HL-60 (cell line): ENCODE measurements at regions not wholly inside any gene's neighbourhood (a gene's known extent, or its start where the extent isn't known, plus 50 kb on each side); places are given as distances from the start of the nearest gene placed in this dataset.

Experiments used
- POLR2AphosphoS5 ChIP-seq: IDR thresholded peaks from 2 replicates; pipeline ENCODE4 v1.6.1; 2012; ENCODE audit warnings: low read depth
- TF ChIP-seq, protein P1 (sequence below): IDR thresholded peaks from one replicate; pipeline ENCODE4 v1.5.1; 2011; ENCODE audit warnings: low read length, control low read depth, inconsistent platforms; ENCODE audit not compliant: insufficient read depth

DNA sequence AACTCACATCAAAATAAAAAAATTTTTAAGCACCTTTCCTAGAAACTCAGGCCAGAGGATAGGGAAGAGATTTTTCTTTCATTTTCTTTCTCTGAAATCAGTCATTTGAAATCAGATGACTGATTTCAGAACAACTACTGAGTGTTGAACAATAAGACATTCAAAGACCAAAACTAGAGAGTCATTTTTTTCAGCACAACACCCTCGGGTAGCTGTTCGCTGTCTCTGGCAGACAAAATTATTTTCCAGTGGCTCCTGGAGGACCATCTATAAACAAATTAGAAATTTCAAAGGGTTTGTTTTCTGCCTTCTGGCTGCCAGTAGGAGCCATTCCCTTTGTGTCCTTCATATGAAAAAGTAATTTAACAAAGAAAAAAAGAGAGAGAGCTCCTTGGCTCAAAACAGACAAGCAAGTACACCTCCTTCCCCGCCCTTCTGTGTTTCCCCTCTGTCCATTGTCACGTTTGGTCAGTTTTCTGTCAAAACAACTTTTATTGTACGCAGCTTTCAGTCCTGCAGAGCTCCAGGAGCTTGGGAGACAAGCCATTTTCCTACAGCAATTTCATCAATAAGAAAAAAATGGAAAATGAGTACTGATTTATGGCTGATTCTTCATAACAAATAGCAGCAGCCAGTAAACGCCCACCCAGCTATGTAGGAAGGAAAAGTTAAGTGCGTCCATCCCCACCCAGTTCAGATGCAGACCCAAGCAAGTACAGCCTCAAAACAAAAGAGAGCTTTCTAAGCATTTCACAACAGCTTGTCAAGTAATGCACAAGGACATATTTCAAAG lies 405.2 kb downstream of the ZNF608 start:
- TF ChIP-seq, protein P1, sequence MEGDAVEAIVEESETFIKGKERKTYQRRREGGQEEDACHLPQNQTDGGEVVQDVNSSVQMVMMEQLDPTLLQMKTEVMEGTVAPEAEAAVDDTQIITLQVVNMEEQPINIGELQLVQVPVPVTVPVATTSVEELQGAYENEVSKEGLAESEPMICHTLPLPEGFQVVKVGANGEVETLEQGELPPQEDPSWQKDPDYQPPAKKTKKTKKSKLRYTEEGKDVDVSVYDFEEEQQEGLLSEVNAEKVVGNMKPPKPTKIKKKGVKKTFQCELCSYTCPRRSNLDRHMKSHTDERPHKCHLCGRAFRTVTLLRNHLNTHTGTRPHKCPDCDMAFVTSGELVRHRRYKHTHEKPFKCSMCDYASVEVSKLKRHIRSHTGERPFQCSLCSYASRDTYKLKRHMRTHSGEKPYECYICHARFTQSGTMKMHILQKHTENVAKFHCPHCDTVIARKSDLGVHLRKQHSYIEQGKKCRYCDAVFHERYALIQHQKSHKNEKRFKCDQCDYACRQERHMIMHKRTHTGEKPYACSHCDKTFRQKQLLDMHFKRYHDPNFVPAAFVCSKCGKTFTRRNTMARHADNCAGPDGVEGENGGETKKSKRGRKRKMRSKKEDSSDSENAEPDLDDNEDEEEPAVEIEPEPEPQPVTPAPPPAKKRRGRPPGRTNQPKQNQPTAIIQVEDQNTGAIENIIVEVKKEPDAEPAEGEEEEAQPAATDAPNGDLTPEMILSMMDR: no peak
- TF ChIP-seq POLR2AphosphoS5: no peak
